NOMO-1 treated with dmso at 0.1 percent for 144 hours (cell line): ENCODE measurements at regions not wholly inside any gene's neighbourhood (a gene's known extent, or its start where the extent isn't known, plus 50 kb on each side); places are given as distances from the start of the nearest gene placed in this dataset.
"Not testable (repeated sequence)": the region's sequence is repeated elsewhere in the genome, so short reads cannot be mapped to it uniquely, and the experiment has no call there.

Source experiments
- DNase-seq: peaks from one replicate; lab custom pipeline; 2025; ENCODE audit not compliant: unreplicated experiment; lab: John Stamatoyannopoulos, UW

- no peak for DNase-seq
These were observed 481.9 kb downstream of the TBC1D32 start for GRCh38 chr6:120852293-120852849.

- DNase-seq, result no peak
These were observed 508.0 kb downstream of the TBC1D32 start for GRCh38 chr6:120826253-120826652.

- no peak for DNase-seq
These were observed 517.5 kb downstream of the TBC1D32 start for GRCh38 chr6:120816794-120817193.

- DNase-seq, result no peak
These were observed 529.0 kb downstream of the TBC1D32 start for GRCh38 chr6:120805276-120805675.

GRCh38 chr6:120804612-120805011 is 529.7 kb downstream of the TBC1D32 start:
- DNase-seq, result no peak

- DNase-seq, result no peak
These were observed 547.6 kb downstream of the TBC1D32 start for GRCh38 chr6:120786682-120787081.

- no peak for DNase-seq
These were observed 548.0 kb downstream of the TBC1D32 start for GRCh38 chr6:120786256-120786655.

GRCh38 chr6:120785459-120786086 is 548.7 kb downstream of the TBC1D32 start:
- no peak for DNase-seq

GRCh38 chr6:120779441-120779840 is 554.8 kb downstream of the TBC1D32 start:
- no peak for DNase-seq

GRCh38 chr6:120775698-120776097 is 558.6 kb downstream of the TBC1D32 start:
- DNase-seq, result no peak

GRCh38 chr6:120774275-120774674 is 560.0 kb downstream of the TBC1D32 start:
- DNase-seq, result no peak

- no peak for DNase-seq
These were observed 563.3 kb downstream of the TBC1D32 start for GRCh38 chr6:120771019-120771418.

- no peak for DNase-seq
These were observed 570.0 kb downstream of the TBC1D32 start for GRCh38 chr6:120764312-120764711.

- DNase-seq, result no peak
These were observed 574.7 kb downstream of the TBC1D32 start for GRCh38 chr6:120759570-120759969.

GRCh38 chr6:120748574-120748973 is 585.7 kb downstream of the TBC1D32 start:
- not testable (repeated sequence) for DNase-seq

GRCh38 chr6:120736740-120737139 is 597.5 kb downstream of the TBC1D32 start:
- DNase-seq, result no peak

GRCh38 chr6:120735641-120736040 is 598.6 kb downstream of the TBC1D32 start:
- no peak for DNase-seq

GRCh38 chr6:120711255-120711654 is 623.0 kb downstream of the TBC1D32 start:
- no peak for DNase-seq

GRCh38 chr6:120700001-120700400 is 634.3 kb downstream of the TBC1D32 start:
- DNase-seq, result no peak

- DNase-seq, result no peak
These were observed 647.8 kb downstream of the TBC1D32 start for GRCh38 chr6:120686492-120686891.

GRCh38 chr6:120682145-120682544 is 652.1 kb downstream of the TBC1D32 start:
- no peak for DNase-seq

GRCh38 chr6:120681204-120681603 is 653.1 kb downstream of the TBC1D32 start:
- DNase-seq, result no peak

GRCh38 chr6:120675886-120676285 is 658.4 kb downstream of the TBC1D32 start:
- DNase-seq, result no peak
